Ovary (tissue), 7 donors: ENCODE measurements at regions not wholly inside any gene's neighbourhood (a gene's known extent, or its start where the extent isn't known, plus 50 kb on each side); places are given as distances from the start of the nearest gene placed in this dataset.

Experiments used
- DNase-seq, 5 donors: peaks; one replicate each; pipeline ENCODE4 v3.0.0-alpha.2; 2019 to 2020
- H3K27ac ChIP-seq, 2 donors: fragments of 200-600 bp; one replicate each; pipeline versions ENCODE4 v1.5.1 to v1.8.0; 2019 to 2022
- H3K27me3 ChIP-seq: fragments of 200-600 bp; one replicate; pipeline ENCODE4 v1.8.0; 2022
- H3K36me3 ChIP-seq: fragments of 200-600 bp; sonication (generic); one replicate; pipeline ENCODE4 v1.5.1; 2019
- H3K4me1 ChIP-seq: one replicate; pipeline ENCODE4 v1.8.1; 2013; ENCODE audit warnings: mild to moderate bottlenecking, moderate library complexity; ENCODE audit not compliant: insufficient read depth
- H3K4me3 ChIP-seq: fragments of 200-600 bp; sonication (generic); one replicate; pipeline ENCODE4 v1.5.1; 2017
- H3K9me3 ChIP-seq, 2 donors: fragments of 200-600 bp in 1 of 2; sonication (generic) in 1 of 2; one replicate each; pipeline versions ENCODE4 v1.5.1 to v1.8.1; 2013 to 2019; ENCODE audit warnings: mild to moderate bottlenecking in 1 of 2, moderate library complexity in 1 of 2
- EP300 ChIP-seq: sonication (generic); formaldehyde crosslinking; IDR thresholded peaks from one replicate; pipeline ENCODE4 v1.6.1; 2017; ENCODE audit warnings: antibody characterized with exemption
- POLR2A ChIP-seq: fragments of 450-650 bp; IDR thresholded peaks from one replicate; pipeline ENCODE4 v1.6.1; 2017; ENCODE audit warnings: antibody characterized with exemption, mild to moderate bottlenecking, moderate library complexity
- WGBS, 3 donors: extraction: QIAGEN DNeasy Blood & Tissue Kit in 1 of 3; methylation state at CpG; one replicate each; pipeline versions ENCODE4 v1.1.5 to v1.1.7; 2013 to 2017; 5-methylcytosine and 5-hydroxymethylcytosine counted together
- intact Hi-C, 4 donors: fragments of 100-400 bp; cut with DNase I; formaldehyde crosslinking; loops; one replicate each; pipeline versions ENCODE4 v1.11.0 to v1.15.1; 2022 to 2023
- TF ChIP-seq, protein P1 (sequence below), 3 donors: fragments of 450-650 bp in 2 of 3; fragments of 200-600 bp in 1 of 3; IDR thresholded peaks; one replicate each; pipeline versions ENCODE4 v1.5.1 to v1.8.0; 2016 to 2022; ENCODE audit warnings: antibody characterized with exemption in 3 of 3, mild to moderate bottlenecking in 1 of 3
- donor health status: DM: no; HTN: no; CAD: no; lungs with moderate emphysema.
- donor health status: DM: no; HTN: no; CAD: no.
- donor health status: Bipolar disorder and iron deficiency.
- donor health status: DM: no; HTN: no; CAD: no.
- donor health status: DM: yes; HTN: yes; CAD: no.

DNA sequence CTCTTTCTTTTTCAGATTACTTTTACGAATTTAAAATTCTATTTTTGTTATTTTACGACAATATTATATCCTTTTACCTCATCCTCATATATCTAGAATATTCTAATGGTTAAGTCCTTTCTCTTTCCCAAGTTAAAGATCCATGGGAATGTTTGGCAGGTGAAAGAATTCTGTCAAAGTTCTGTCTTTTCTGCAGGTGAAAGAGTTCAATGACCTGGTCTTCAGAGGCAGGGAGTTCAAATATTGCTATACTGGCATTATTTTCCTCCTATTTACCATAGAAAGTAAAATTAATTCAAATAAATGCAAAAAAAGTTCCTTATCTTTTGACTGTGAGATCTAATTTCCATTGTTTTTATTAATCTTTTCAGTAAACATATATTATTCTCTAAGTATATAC lies 194.3 kb downstream of the ARL4A start:
- TF ChIP-seq, protein P1, sequence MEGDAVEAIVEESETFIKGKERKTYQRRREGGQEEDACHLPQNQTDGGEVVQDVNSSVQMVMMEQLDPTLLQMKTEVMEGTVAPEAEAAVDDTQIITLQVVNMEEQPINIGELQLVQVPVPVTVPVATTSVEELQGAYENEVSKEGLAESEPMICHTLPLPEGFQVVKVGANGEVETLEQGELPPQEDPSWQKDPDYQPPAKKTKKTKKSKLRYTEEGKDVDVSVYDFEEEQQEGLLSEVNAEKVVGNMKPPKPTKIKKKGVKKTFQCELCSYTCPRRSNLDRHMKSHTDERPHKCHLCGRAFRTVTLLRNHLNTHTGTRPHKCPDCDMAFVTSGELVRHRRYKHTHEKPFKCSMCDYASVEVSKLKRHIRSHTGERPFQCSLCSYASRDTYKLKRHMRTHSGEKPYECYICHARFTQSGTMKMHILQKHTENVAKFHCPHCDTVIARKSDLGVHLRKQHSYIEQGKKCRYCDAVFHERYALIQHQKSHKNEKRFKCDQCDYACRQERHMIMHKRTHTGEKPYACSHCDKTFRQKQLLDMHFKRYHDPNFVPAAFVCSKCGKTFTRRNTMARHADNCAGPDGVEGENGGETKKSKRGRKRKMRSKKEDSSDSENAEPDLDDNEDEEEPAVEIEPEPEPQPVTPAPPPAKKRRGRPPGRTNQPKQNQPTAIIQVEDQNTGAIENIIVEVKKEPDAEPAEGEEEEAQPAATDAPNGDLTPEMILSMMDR (IDR thresholded peaks at IDR 0.05) = no peak
- TF ChIP-seq EP300 (no peak), POLR2A (no peak)
- no peak for DNase-seq
- Histone ChIP-seq H3K4me3 (no peak overlapping the region), H3K27me3 (no peaks in the 10 kb centered on the region), H3K9me3 (no peaks in the 10 kb centered on the region), H3K4me1 (no peaks in the 10 kb centered on the region), H3K27ac (no peak overlapping the region), H3K36me3 (no peaks in the 10 kb centered on the region)
- intact Hi-C loops = no loop called here
- 94 to 97% (median 95%) methylated on average over 2 of the region's 2 CpGs for WGBS, 3 donors

DNA sequence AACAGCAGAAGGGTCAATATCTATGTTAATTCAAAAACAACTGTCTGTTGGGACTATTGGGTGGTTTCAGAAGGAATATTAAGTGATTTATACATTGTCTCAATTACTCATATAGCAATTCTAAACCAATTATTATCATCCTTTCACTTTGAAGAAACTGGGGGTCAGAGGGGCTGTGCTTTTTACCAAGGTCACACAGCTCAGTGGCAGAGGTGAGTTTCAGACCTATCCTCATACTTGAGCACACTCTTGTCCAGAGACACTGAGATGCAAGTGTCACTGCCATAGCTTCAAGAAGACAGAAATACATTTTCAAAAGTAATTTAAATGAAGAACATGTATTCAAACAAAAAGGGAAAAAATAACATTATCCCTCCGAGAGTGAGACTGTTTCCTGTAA lies 195.3 kb downstream of the ARL4A start:
- 50 to 65% (median 56%) methylated on average over 1 of the region's 1 CpG for WGBS, 3 donors
- Histone ChIP-seq H3K36me3 (no peaks in the 10 kb centered on the region), H3K27ac (no peak overlapping the region), H3K27me3 (no peaks in the 10 kb centered on the region), H3K4me3 (no peak overlapping the region), H3K4me1 (no peaks in the 10 kb centered on the region), H3K9me3 (no peaks in the 10 kb centered on the region)
- DNase-seq = no peak
- intact Hi-C loops = no loop called here
- TF ChIP-seq POLR2A (no peak), EP300 (no peak)
- TF ChIP-seq, protein P1 (IDR thresholded peaks at IDR 0.05) = no peak

DNA sequence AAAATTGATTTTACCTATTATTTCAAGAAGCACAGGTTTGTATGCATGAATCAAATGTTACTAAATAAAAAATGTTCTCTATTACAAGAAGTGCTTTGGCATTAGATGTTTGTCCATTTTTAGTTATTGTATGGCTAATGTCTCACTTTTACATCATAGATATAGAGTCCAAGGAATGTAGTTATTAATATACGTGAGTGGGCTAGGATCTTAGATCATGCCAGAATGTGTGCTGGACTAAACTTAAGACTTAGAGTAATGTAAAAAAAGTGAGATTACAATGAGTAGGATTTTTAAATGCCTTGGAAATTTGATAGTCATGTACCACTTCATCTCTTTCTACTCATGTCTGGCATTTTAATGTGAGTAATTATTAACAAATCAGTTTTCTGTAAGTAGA lies 196.6 kb downstream of the ARL4A start:
- intact Hi-C loops = no loop called here
- WGBS, 3 donors = 49 to 58% (median 54%) methylated on average over 1 of the region's 1 CpG
- Histone ChIP-seq H3K27me3 (no peaks in the 10 kb centered on the region), H3K4me3 (no peak overlapping the region), H3K4me1 (no peaks in the 10 kb centered on the region), H3K9me3 (no peaks in the 10 kb centered on the region), H3K36me3 (no peaks in the 10 kb centered on the region), H3K27ac (no peak overlapping the region)
- TF ChIP-seq, protein P1 (IDR thresholded peaks at IDR 0.05) = no peak
- no peak for TF ChIP-seq POLR2A
- TF ChIP-seq EP300 = no peak
- DNase-seq = no peak

DNA sequence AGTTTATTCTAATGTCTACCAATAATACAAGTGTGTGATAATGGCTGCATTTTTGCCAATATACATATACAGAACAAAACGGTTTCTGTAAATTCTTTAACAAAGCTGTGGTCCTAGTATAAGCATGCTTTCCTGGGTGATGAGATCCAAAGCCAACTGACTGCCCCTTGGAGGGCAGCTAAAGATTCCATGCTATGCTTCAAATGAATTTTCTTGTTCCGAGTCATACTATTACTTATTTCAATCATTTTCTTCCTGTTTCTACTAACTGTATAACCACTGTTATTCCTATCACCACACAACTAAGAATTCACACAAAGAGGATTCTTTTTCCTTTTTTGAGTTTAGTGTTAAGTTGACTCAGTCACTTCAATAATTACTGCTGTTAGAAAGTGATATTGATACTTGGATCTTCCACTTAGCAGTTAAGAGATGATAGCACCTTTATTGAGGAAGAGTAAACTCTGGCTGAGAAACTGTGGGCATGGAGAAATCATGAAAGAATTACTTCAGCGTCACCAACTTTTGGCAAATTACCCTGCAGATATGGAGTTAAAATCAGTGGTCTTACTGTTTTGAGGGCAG lies 197.5 kb downstream of the ARL4A start:
- Histone ChIP-seq H3K36me3 (no peaks in the 10 kb centered on the region), H3K9me3 (no peaks in the 10 kb centered on the region), H3K27ac (no peak overlapping the region), H3K4me3 (no peak overlapping the region), H3K4me1 (no peaks in the 10 kb centered on the region), H3K27me3 (no peaks in the 10 kb centered on the region)
- TF ChIP-seq, protein P1 (IDR thresholded peaks at IDR 0.05) = no peak
- DNase-seq = no peak
- WGBS, 3 donors = 54 to 84% (median 65%) methylated on average over 3 of the region's 3 CpGs
- intact Hi-C loops = no loop called here

DNA sequence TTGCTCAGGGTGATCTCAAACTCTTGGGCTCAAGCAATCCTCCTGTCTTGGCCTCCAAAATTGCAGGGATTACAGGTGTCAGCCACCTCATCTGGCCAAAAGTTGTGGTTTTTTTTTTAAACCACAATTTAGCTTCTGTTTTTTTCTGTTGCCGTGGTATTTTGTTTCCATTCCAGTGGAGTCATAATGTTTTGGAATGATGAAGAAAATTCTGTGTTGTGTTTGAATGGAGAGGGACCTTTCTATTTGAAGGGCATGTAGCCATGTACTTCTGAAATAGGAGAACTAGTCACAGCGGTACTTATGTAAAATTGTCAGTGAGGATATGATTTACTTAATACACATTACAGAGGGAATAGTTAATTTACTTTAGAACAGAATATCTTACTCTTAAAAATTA lies 201.3 kb downstream of the ARL4A start:
- Histone ChIP-seq H3K27me3 (no peaks in the 10 kb centered on the region), H3K27ac (no peak overlapping the region), H3K4me3 (no peak overlapping the region), H3K9me3 (no peaks in the 10 kb centered on the region), H3K4me1 (no peaks in the 10 kb centered on the region), H3K36me3 (no peaks in the 10 kb centered on the region)
- intact Hi-C loops = no loop called here
- no peak for TF ChIP-seq EP300
- TF ChIP-seq, protein P1 (IDR thresholded peaks at IDR 0.05) = no peak
- no peak for TF ChIP-seq POLR2A
- DNase-seq = no peak
- WGBS, 3 donors = 9 to 17% (median 9%) methylated on average over 2 of the region's 2 CpGs
